ENCODE measurements at regions not wholly inside any gene's neighbourhood (a gene's known extent, or its start where the extent isn't known, plus 50 kb on each side); places are given as distances from the start of the nearest gene placed in this dataset.

DNA sequence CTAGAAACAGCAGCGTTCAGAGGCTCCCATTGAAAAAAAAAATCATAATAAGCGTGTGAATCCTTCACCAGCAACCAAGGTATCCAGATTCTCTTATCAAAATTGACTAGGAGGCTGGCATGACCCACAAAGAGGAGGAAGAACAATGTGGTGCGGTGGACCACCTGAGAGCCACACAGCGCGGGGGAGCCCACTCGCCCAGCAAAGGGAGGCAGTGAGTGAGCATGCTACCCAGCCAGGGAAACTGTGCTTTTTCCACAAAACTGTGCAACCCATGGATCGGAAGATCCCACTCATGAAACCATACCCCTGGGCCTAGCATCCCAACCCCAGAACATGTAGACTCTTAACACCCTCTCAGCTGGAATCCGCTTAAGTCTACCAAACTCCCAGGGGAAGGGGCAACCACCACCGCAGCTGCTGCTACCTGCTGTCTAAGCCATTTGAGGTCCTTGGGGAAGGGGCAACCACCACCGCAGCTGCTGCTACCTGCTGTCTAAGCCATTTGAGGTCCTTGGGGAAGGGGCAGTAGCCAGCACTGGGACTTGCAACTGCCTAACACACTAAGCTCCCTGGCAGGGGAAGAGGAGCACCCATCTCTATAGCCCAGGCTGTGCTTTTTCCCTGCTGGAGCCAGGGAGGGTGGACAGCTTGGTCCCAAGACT lies 102.8 kb upstream of the CLDN18 start:
- H3K27me3 ChIP-seq: no peaks in the 10 kb centered on the region
- TF ChIP-seq, protein P1, sequence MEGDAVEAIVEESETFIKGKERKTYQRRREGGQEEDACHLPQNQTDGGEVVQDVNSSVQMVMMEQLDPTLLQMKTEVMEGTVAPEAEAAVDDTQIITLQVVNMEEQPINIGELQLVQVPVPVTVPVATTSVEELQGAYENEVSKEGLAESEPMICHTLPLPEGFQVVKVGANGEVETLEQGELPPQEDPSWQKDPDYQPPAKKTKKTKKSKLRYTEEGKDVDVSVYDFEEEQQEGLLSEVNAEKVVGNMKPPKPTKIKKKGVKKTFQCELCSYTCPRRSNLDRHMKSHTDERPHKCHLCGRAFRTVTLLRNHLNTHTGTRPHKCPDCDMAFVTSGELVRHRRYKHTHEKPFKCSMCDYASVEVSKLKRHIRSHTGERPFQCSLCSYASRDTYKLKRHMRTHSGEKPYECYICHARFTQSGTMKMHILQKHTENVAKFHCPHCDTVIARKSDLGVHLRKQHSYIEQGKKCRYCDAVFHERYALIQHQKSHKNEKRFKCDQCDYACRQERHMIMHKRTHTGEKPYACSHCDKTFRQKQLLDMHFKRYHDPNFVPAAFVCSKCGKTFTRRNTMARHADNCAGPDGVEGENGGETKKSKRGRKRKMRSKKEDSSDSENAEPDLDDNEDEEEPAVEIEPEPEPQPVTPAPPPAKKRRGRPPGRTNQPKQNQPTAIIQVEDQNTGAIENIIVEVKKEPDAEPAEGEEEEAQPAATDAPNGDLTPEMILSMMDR (IDR thresholded peaks at IDR 0.05): no peak
- TF ChIP-seq POLR2A (IDR thresholded peaks at IDR 0.05) (no peak), POLR2AphosphoS5 (IDR thresholded peaks at IDR 0.05; ENCODE audit: insufficient read depth in 1 of 2, low read depth in 1 of 2) (no peak)
- H3K4me1 ChIP-seq: no peaks in the 10 kb centered on the region
- H3K4me3 ChIP-seq: no peak overlapping the region
- DNase-seq (ENCODE audit: extremely low spot score in 2 of 2): no peak
- H3K27ac ChIP-seq: no peak overlapping the region
- no peaks in the 10 kb centered on the region for H3K9me3 ChIP-seq
- no peaks in the 10 kb centered on the region for H3K36me3 ChIP-seq
- intact Hi-C loops (cut with DNase I): no loop called here

DNA sequence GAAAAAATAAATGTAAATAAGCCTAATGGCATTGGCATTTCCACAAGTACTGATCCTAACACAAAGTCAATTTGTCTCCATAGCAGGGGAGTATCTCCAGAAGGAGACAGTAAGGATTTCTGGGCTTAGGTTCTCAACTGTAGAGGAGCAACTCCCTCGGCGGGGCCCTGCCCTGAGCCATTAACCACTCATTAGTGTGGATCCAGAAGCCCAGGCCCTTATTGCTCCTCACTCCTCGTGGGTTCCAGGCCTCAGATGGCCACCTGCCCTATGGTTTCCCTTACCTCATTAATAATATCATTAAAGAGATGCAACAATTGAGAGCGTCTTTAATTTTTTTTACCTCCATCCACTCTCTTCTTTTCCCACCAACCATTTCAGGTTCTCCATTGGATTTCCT lies 85.3 kb upstream of the CLDN18 start:
- Histone ChIP-seq H3K4me3 (no peak overlapping the region), H3K27me3 (no peaks in the 10 kb centered on the region), H3K36me3 (no peaks in the 10 kb centered on the region), H3K4me1 (no peaks in the 10 kb centered on the region), H3K27ac (no peak overlapping the region), H3K9me3 (no peaks in the 10 kb centered on the region)
- DNase-seq (ENCODE audit: extremely low spot score in 2 of 2): no peak
- intact Hi-C loops (cut with DNase I): loop anchor here (5.0 kb wide), 1 partner anchor 402 kb away; no protein-coding TSS in a partner anchor
- TF ChIP-seq POLR2A (IDR thresholded peaks at IDR 0.05): no peak
- no peak for TF ChIP-seq POLR2AphosphoS5 (IDR thresholded peaks at IDR 0.05; ENCODE audit: insufficient read depth in 1 of 2, low read depth in 1 of 2)
- TF ChIP-seq, protein P1 (IDR thresholded peaks at IDR 0.05): no peak

DNA sequence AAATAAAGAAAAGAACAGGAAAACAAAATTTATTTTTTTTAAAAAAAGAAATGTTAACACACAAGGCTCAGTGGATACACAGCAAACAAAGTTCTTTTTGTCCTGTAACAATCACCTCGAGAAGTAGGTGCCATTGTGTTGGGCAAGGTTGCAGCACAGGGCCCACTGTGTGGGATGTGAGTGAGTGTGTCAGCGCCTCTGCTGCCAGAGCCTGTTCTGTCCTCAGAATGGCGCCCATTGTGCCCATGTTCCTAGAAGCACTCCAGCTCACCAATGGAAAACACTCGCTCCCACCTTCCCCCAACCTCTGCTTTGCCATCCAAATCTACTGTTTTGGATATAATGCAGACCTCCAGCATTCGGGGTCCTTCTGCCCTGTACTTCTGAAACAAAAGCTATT lies 84.9 kb upstream of the CLDN18 start:
- Histone ChIP-seq H3K27me3 (no peaks in the 10 kb centered on the region), H3K27ac (no peak overlapping the region), H3K4me3 (no peak overlapping the region), H3K36me3 (no peaks in the 10 kb centered on the region), H3K4me1 (no peaks in the 10 kb centered on the region), H3K9me3 (no peaks in the 10 kb centered on the region)
- DNase-seq (ENCODE audit: extremely low spot score in 2 of 2): no peak
- TF ChIP-seq POLR2AphosphoS5 (IDR thresholded peaks at IDR 0.05; ENCODE audit: insufficient read depth in 1 of 2, low read depth in 1 of 2) (no peak), POLR2A (IDR thresholded peaks at IDR 0.05) (no peak)
- TF ChIP-seq, protein P1 (IDR thresholded peaks at IDR 0.05): no peak
- intact Hi-C loops (cut with DNase I): loop anchor here (5.0 kb wide), 1 partner anchor 403 kb away; no protein-coding TSS in a partner anchor

DNA sequence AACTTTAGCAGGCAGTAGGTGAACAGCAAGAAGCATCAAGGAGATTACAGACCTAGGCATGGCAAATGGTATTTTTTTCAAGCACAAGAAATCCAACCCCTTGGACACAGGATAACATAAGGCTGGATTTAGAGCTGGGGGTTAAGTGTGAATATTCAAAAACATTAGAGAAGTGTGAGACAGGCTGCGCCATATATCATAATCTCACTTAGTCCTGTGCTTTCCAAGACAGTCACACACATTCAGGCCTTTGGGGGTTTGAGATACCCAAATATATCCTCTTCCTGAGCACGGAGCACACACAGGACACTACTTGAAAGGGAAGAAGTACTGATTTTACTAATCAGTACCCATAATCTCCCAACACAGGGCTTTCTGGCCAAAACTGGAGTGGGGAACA lies 83.0 kb upstream of the CLDN18 start:
- TF ChIP-seq POLR2AphosphoS5 (IDR thresholded peaks at IDR 0.05; ENCODE audit: insufficient read depth in 1 of 2, low read depth in 1 of 2) (no peak), POLR2A (IDR thresholded peaks at IDR 0.05) (no peak)
- TF ChIP-seq, protein P1 (IDR thresholded peaks at IDR 0.05): no peak
- DNase-seq (ENCODE audit: extremely low spot score in 2 of 2): no peak
- intact Hi-C loops (cut with DNase I): loop anchor here (5.0 kb wide), 1 partner anchor 405 kb away; no protein-coding TSS in a partner anchor

DNA sequence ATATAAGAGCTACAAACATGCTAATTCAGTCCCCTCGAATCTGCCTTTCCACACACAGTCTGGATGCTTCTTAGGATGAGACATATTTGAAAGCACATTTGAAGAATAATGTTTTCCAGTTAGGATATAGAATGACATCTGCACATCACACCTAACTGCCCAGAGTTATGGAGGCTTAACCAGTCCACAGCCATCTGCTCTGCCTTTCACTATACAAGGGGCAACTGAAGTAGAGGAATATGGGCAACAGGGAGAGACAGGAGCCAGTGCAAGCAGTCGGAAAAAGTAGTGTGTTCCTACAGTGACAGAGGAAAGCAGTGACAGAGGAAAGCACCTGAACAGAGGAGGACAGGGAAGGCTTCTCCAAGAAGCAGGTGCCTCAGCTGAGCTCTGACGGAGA lies 79.0 kb upstream of the CLDN18 start:
- intact Hi-C loops (cut with DNase I): no loop called here
- Histone ChIP-seq H3K9me3 (no peaks in the 10 kb centered on the region), H3K4me3 (no peak overlapping the region), H3K27ac (no peak overlapping the region), H3K27me3 (no peaks in the 10 kb centered on the region), H3K4me1 (no peaks in the 10 kb centered on the region), H3K36me3 (no peaks in the 10 kb centered on the region)
- no peak for DNase-seq (ENCODE audit: extremely low spot score in 2 of 2)
- TF ChIP-seq POLR2AphosphoS5 (IDR thresholded peaks at IDR 0.05; ENCODE audit: insufficient read depth in 1 of 2, low read depth in 1 of 2): no peak
- TF ChIP-seq, protein P1 (IDR thresholded peaks at IDR 0.05): no peak
- no peak for TF ChIP-seq POLR2A (IDR thresholded peaks at IDR 0.05)

More for the DNA sequence above, 83.0 kb upstream of the CLDN18 start:
- no peaks in the 10 kb centered on the region for H3K4me1 ChIP-seq
- H3K4me3 ChIP-seq: no peak overlapping the region
- no peaks in the 10 kb centered on the region for H3K9me3 ChIP-seq
- no peak overlapping the region for H3K27ac ChIP-seq
- no peaks in the 10 kb centered on the region for H3K27me3 ChIP-seq
- no peaks in the 10 kb centered on the region for H3K36me3 ChIP-seq

Measured in vagina (tissue), 2 donors.